Brain microvascular endothelial cell (primary cell): ENCODE measurements at regions not wholly inside any gene's neighbourhood (a gene's known extent, or its start where the extent isn't known, plus 50 kb on each side); places are given as distances from the start of the nearest gene placed in this dataset.

Experiments used
- DNase-seq: peaks from one replicate; pipeline ENCODE4 v3.0.0-alpha.2; 2020
- H3K27ac ChIP-seq: fragments of 250-450 bp; sonication (Bioruptor Pico); 2 replicates; pipeline ENCODE4 v1.5.1; 2020; ENCODE audit warnings: mild to moderate bottlenecking, moderate library complexity
- H3K27me3 ChIP-seq: fragments of 250-450 bp; sonication (Bioruptor Pico); replicated peaks from 2 replicates; pipeline ENCODE4 v1.5.1; 2020; ENCODE audit warnings: mild to moderate bottlenecking
- H3K36me3 ChIP-seq: fragments of 250-450 bp; sonication (Bioruptor Pico); replicated peaks from 2 replicates; pipeline ENCODE4 v1.5.1; 2020; ENCODE audit warnings: mild to moderate bottlenecking
- H3K4me3 ChIP-seq: 2 replicates; pipeline ENCODE4 v1.5.1; 2011; ENCODE audit warnings: low read depth, mild to moderate bottlenecking, control low read depth, low read length, moderate library complexity
- in situ Hi-C: cut with HindIII; loops from 2 replicates; pipeline ENCODE4 v1.10.0; 2017; ENCODE audit warnings: low sequenced_read_pairs, low pct_ligation_motif_present
- TF ChIP-seq, protein P1 (sequence below): IDR thresholded peaks from 2 replicates; pipeline ENCODE4 v1.5.1; 2011; ENCODE audit warnings: low read depth, mild to moderate bottlenecking, moderate library complexity, low read length, control low read depth, inconsistent platforms; ENCODE audit errors: missing control alignments

DNA sequence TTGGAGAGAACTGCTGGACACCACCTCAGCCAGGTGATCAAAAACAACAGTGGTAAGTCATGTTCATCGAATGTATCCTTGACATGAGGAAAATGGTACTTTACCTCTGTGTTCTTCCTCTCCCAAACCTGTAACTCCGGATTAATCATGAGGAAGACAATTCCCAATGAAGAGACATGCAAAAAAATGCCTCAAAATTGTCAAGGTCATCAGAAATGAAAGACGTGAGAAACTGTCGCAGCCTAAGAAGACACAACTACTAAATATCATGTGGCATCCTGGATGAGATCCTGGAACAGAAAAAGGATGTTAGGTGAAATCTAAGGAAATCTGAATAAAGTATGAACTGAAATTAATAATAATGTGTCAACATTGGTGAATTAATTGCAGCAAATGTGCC lies 178.4 kb downstream of the LACC1 start:
- TF ChIP-seq, protein P1, sequence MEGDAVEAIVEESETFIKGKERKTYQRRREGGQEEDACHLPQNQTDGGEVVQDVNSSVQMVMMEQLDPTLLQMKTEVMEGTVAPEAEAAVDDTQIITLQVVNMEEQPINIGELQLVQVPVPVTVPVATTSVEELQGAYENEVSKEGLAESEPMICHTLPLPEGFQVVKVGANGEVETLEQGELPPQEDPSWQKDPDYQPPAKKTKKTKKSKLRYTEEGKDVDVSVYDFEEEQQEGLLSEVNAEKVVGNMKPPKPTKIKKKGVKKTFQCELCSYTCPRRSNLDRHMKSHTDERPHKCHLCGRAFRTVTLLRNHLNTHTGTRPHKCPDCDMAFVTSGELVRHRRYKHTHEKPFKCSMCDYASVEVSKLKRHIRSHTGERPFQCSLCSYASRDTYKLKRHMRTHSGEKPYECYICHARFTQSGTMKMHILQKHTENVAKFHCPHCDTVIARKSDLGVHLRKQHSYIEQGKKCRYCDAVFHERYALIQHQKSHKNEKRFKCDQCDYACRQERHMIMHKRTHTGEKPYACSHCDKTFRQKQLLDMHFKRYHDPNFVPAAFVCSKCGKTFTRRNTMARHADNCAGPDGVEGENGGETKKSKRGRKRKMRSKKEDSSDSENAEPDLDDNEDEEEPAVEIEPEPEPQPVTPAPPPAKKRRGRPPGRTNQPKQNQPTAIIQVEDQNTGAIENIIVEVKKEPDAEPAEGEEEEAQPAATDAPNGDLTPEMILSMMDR: no peak
- no peak for DNase-seq
- H3K27me3 ChIP-seq: no peaks in the 10 kb centered on the region
- H3K27ac ChIP-seq: no peak overlapping the region
- no peak overlapping the region for H3K4me3 ChIP-seq
- in situ Hi-C loops: no loop called here
- no peaks in the 10 kb centered on the region for H3K36me3 ChIP-seq

- in situ Hi-C loops: no loop called here
- DNase-seq: no peak
- TF ChIP-seq, protein P1: no peak
Observed at GRCh38 chr13:44058624-44059215, 179.0 kb downstream of the LACC1 start.

GRCh38 chr13:44061876-44062275 lies 182.2 kb downstream of the LACC1 start:
- H3K27ac ChIP-seq: no peak overlapping the region
- in situ Hi-C loops: no loop called here
- DNase-seq: no peak
- TF ChIP-seq, protein P1: no peak
- no peak overlapping the region for H3K4me3 ChIP-seq
- H3K36me3 ChIP-seq: no peaks in the 10 kb centered on the region
- no peaks in the 10 kb centered on the region for H3K27me3 ChIP-seq

More at GRCh38 chr13:44058624-44059215, 179.0 kb downstream of the LACC1 start:
- no peak overlapping the region for H3K27ac ChIP-seq
- H3K27me3 ChIP-seq: no peaks in the 10 kb centered on the region
- no peak overlapping the region for H3K4me3 ChIP-seq
- no peaks in the 10 kb centered on the region for H3K36me3 ChIP-seq

GRCh38 chr13:44063467-44063866 lies 183.8 kb downstream of the LACC1 start:
- in situ Hi-C loops: no loop called here

DNA sequence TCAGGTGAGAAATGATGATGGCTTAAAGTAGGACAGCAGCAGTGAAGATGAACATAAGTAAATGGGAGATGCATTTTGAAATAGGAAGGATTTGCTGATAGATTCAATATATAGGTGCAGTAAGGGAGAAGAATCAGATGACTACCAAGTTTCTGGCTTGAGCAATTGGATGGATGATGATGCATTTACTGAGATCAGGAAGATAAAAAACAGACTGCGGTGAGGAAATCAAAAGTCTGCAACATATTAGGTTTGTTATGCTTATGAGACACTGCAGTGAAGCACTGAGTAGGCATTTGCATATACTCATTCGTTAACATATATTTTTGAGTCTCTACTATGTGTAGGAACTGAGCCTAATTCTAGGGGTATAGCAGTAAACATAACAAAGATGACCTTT lies 184.2 kb downstream of the LACC1 start:
- H3K27me3 ChIP-seq: no peaks in the 10 kb centered on the region
- H3K36me3 ChIP-seq: no peaks in the 10 kb centered on the region
- no peak for DNase-seq
- in situ Hi-C loops: no loop called here
- H3K27ac ChIP-seq: no peak overlapping the region
- TF ChIP-seq, protein P1: no peak
- H3K4me3 ChIP-seq: no peak overlapping the region

More at GRCh38 chr13:44063467-44063866, 183.8 kb downstream of the LACC1 start:
- H3K4me3 ChIP-seq: no peak overlapping the region
- no peaks in the 10 kb centered on the region for H3K36me3 ChIP-seq
- no peak overlapping the region for H3K27ac ChIP-seq
- H3K27me3 ChIP-seq: no peaks in the 10 kb centered on the region
- TF ChIP-seq, protein P1: no peak
- DNase-seq: no peak

DNA sequence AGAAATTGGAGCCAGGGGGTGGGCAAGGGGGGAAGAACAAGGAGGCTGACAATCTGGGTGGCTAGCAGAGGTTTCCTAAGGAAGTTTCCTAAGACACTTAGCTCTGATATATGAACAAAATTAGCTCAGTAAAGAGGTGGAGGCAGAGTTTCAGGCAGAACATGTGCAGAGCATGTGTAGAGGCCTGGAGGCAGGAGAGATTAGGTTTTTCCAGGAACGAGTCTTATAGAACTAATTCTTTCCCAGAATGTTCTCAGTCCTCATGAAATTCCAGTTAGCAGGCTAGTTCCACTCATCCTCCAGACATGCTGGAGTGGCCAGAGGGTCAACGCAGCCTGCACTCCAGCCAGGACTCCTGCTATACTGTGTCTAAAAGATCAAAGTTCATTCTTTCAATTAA lies 184.7 kb downstream of the LACC1 start:
- H3K36me3 ChIP-seq: no peaks in the 10 kb centered on the region
- TF ChIP-seq, protein P1: no peak
- in situ Hi-C loops: no loop called here
- no peaks in the 10 kb centered on the region for H3K27me3 ChIP-seq
- DNase-seq: no peak
- no peak overlapping the region for H3K27ac ChIP-seq
- H3K4me3 ChIP-seq: no peak overlapping the region
